ENCODE measurements at regions not wholly inside any gene's neighbourhood (a gene's known extent, or its start where the extent isn't known, plus 50 kb on each side); places are given as distances from the start of the nearest gene placed in this dataset.

GRCh38 chr5:159819591-159820411 is 96.5 kb upstream of the ADRA1B start:
- POLR2A ChIA-PET, result no interaction called here
- Histone ChIP-seq H3K9me3 (replicated peaks; ENCODE audit: control insufficient read depth, insufficient read depth, low read length) (no peaks in the 10 kb centered on the region), H2AFZ (ENCODE audit: low read depth, low read length) (no peak overlapping the region), H3K4me3 (replicated peaks in 1 of 3; ENCODE audit: insufficient read depth in 1 of 3, low read depth in 1 of 3, low read length in 3 of 3) (no peak overlapping the region), H3K9ac (replicated peaks; ENCODE audit: extremely low read depth, insufficient read depth, low read length) (no peak overlapping the region), H3K79me2 (ENCODE audit: control insufficient read depth, insufficient read depth, low read length) (no peaks in the 10 kb centered on the region), H3K27ac (ENCODE audit: insufficient read depth, low read depth, low read length) (no peak overlapping the region), H3K27me3 (ENCODE audit: control insufficient read depth in 2 of 2, insufficient read depth in 2 of 2, low read length in 2 of 2) (no peaks in the 10 kb centered on the region), H4K20me1 (replicated peaks; ENCODE audit: control insufficient read depth, extremely low read depth, insufficient read depth, low read length) (no peaks in the 10 kb centered on the region), H3K4me1 (ENCODE audit: control insufficient read depth, extremely low read depth, insufficient read depth, low read length) (no peaks in the 10 kb centered on the region), H3K9me1 (replicated peaks; ENCODE audit: control insufficient read depth, extremely low read depth, insufficient read depth, low read length) (no peaks in the 10 kb centered on the region), H3K4me2 (ENCODE audit: insufficient read depth, low read length) (no peak overlapping the region), H3K36me3 (ENCODE audit: control insufficient read depth in 2 of 2, extremely low read depth in 1 of 2, insufficient read depth in 2 of 2, low read length in 2 of 2) (no peaks in the 10 kb centered on the region)
- intact Hi-C loops (cut with micrococcal nuclease) (no loop called here), dilution Hi-C loops (cut with MboI; ENCODE audit: extremely low pct_ligation_motif_present, low sequenced_read_pairs) (no loop called here)
- DNase-seq (ENCODE audit: low read depth, low spot score) (no peak), FAIRE-seq (no peak)
- no peak for TF ChIP-seq MYC (IDR thresholded peaks at IDR 0.05; ENCODE audit: low read depth, low read length)
- TF ChIP-seq POLR2A (IDR thresholded peaks at IDR 0.05; ENCODE audit: low read depth, low read length), result no peak
- TF ChIP-seq JUN (IDR thresholded peaks at IDR 0.05; ENCODE audit: borderline replicate concordance, insufficient read depth, insufficient read length, low read depth), result no peak
- BruUV-seq (replicated peaks), result no TSS peak
- CTCF ChIA-PET, result interaction anchor here (0.6 kb wide), 1 partner anchor 587 kb away, joined by 3 read pairs; no protein-coding TSS in a partner anchor

- POLR2A ChIA-PET, result no interaction called here
- Histone ChIP-seq H3K36me3 (ENCODE audit: control insufficient read depth in 2 of 2, extremely low read depth in 1 of 2, insufficient read depth in 2 of 2, low read length in 2 of 2) (no peaks in the 10 kb centered on the region), H3K79me2 (ENCODE audit: control insufficient read depth, insufficient read depth, low read length) (no peaks in the 10 kb centered on the region), H3K9me3 (replicated peaks; ENCODE audit: control insufficient read depth, insufficient read depth, low read length) (no peaks in the 10 kb centered on the region), H3K9ac (replicated peaks; ENCODE audit: extremely low read depth, insufficient read depth, low read length) (no peak overlapping the region), H3K27me3 (ENCODE audit: control insufficient read depth in 2 of 2, insufficient read depth in 2 of 2, low read length in 2 of 2) (no peaks in the 10 kb centered on the region), H3K4me1 (ENCODE audit: control insufficient read depth, extremely low read depth, insufficient read depth, low read length) (no peaks in the 10 kb centered on the region), H4K20me1 (replicated peaks; ENCODE audit: control insufficient read depth, extremely low read depth, insufficient read depth, low read length) (no peaks in the 10 kb centered on the region), H3K4me2 (ENCODE audit: insufficient read depth, low read length) (no peak overlapping the region), H3K9me1 (replicated peaks; ENCODE audit: control insufficient read depth, extremely low read depth, insufficient read depth, low read length) (no peaks in the 10 kb centered on the region), H3K4me3 (replicated peaks in 1 of 3; ENCODE audit: insufficient read depth in 1 of 3, low read depth in 1 of 3, low read length in 3 of 3) (no peak overlapping the region), H3K27ac (ENCODE audit: insufficient read depth, low read depth, low read length) (no peak overlapping the region), H2AFZ (ENCODE audit: low read depth, low read length) (no peak overlapping the region)
- intact Hi-C loops (cut with micrococcal nuclease) (no loop called here), dilution Hi-C loops (cut with MboI; ENCODE audit: extremely low pct_ligation_motif_present, low sequenced_read_pairs) (no loop called here)
- CTCF ChIA-PET, result interaction anchor here (0.6 kb wide), 2 partner anchors 42 to 588 kb away, joined by 3 read pairs; no protein-coding TSS in a partner anchor
- no peak for FAIRE-seq
- BruUV-seq (replicated peaks), result no TSS peak
- no peak for DNase-seq (ENCODE audit: low read depth, low spot score)
- TF ChIP-seq FOS (IDR thresholded peaks at IDR 0.05; ENCODE audit: borderline replicate concordance, insufficient read depth, low read length), result no peak
- TF ChIP-seq MYC (IDR thresholded peaks at IDR 0.05; ENCODE audit: low read depth, low read length), result no peak
- TF ChIP-seq EZH2 (IDR thresholded peaks at IDR 0.05; ENCODE audit: borderline replicate concordance, low read depth, low read length, severe bottlenecking), result no peak
- no peak for TF ChIP-seq POLR2A (IDR thresholded peaks at IDR 0.05; ENCODE audit: low read depth, low read length)
- TF ChIP-seq GATA2 (IDR thresholded peaks at IDR 0.05; ENCODE audit: insufficient read depth, insufficient read length, low read depth, low read length), result no peak
- TF ChIP-seq POLR2AphosphoS5 (IDR thresholded peaks at IDR 0.05; ENCODE audit: insufficient read depth, low read depth, low read length), result no peak
Observed at GRCh38 chr5:159820692-159821091, 95.6 kb upstream of the ADRA1B start.
